ENCODE measurements at regions not wholly inside any gene's neighbourhood (a gene's known extent, or its start where the extent isn't known, plus 50 kb on each side); places are given as distances from the start of the nearest gene placed in this dataset.

- Histone ChIP-seq H3K79me2 (replicated peaks; ENCODE audit: insufficient read depth, low read length) (no peaks in the 10 kb centered on the region), H2AFZ (ENCODE audit: low read depth, low read length) (no peak overlapping the region), H3K9ac (ENCODE audit: low read length) (no peak overlapping the region), H3K4me2 (ENCODE audit: low read length) (no peak overlapping the region), H4K20me1 (ENCODE audit: insufficient read depth) (no peaks in the 10 kb centered on the region), H3K27ac (ENCODE audit: low read length) (no peak overlapping the region), H3K27me3 (ENCODE audit: insufficient read depth, low read depth, low read length) (no peaks in the 10 kb centered on the region), H3F3A (ENCODE audit: insufficient read depth, low read length, poor library complexity, severe bottlenecking) (peaks cover 8% of the 10 kb centered on the region), H3K4me3 (ENCODE audit: low read length) (no peak overlapping the region), H3K36me3 (ENCODE audit: insufficient read depth, low read length) (no peaks in the 10 kb centered on the region), H3K9me2 (ENCODE audit: insufficient read depth, low read length) (no peaks in the 10 kb centered on the region), H3K9me3 (ENCODE audit: low read length) (no peaks in the 10 kb centered on the region)
- TF ChIP-seq EP300 (conservative IDR thresholded peaks at IDR 0.05; ENCODE audit: poor library complexity, severe bottlenecking): no peak
These were observed 337.3 kb upstream of the DACH1 start for GRCh38 chr13:72204291-72204690.

- no peaks in the 10 kb centered on the region for H3K36me3 ChIP-seq (ENCODE audit: insufficient read depth, low read length)
- H3K4me2 ChIP-seq (ENCODE audit: low read length): no peak overlapping the region
- H3K9me3 ChIP-seq (ENCODE audit: low read length): no peaks in the 10 kb centered on the region
- H3K9me2 ChIP-seq (ENCODE audit: insufficient read depth, low read length): no peaks in the 10 kb centered on the region
- H3K27ac ChIP-seq (ENCODE audit: low read length): no peak overlapping the region
- H3F3A ChIP-seq (ENCODE audit: insufficient read depth, low read length, poor library complexity, severe bottlenecking): peaks cover 13% of the 10 kb centered on the region
- H4K20me1 ChIP-seq (ENCODE audit: insufficient read depth): no peaks in the 10 kb centered on the region
- no peak overlapping the region for H3K4me3 ChIP-seq (ENCODE audit: low read length)
- H3K27me3 ChIP-seq (ENCODE audit: insufficient read depth, low read depth, low read length): no peaks in the 10 kb centered on the region
- TF ChIP-seq, protein P1, sequence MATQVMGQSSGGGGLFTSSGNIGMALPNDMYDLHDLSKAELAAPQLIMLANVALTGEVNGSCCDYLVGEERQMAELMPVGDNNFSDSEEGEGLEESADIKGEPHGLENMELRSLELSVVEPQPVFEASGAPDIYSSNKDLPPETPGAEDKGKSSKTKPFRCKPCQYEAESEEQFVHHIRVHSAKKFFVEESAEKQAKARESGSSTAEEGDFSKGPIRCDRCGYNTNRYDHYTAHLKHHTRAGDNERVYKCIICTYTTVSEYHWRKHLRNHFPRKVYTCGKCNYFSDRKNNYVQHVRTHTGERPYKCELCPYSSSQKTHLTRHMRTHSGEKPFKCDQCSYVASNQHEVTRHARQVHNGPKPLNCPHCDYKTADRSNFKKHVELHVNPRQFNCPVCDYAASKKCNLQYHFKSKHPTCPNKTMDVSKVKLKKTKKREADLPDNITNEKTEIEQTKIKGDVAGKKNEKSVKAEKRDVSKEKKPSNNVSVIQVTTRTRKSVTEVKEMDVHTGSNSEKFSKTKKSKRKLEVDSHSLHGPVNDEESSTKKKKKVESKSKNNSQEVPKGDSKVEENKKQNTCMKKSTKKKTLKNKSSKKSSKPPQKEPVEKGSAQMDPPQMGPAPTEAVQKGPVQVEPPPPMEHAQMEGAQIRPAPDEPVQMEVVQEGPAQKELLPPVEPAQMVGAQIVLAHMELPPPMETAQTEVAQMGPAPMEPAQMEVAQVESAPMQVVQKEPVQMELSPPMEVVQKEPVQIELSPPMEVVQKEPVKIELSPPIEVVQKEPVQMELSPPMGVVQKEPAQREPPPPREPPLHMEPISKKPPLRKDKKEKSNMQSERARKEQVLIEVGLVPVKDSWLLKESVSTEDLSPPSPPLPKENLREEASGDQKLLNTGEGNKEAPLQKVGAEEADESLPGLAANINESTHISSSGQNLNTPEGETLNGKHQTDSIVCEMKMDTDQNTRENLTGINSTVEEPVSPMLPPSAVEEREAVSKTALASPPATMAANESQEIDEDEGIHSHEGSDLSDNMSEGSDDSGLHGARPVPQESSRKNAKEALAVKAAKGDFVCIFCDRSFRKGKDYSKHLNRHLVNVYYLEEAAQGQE (IDR thresholded peaks at IDR 0.05; ENCODE audit: borderline replicate concordance): no peak
- TF ChIP-seq MXI1 (conservative IDR thresholded peaks at IDR 0.05; ENCODE audit: poor library complexity, severe bottlenecking) (no peak), SMC3 (conservative IDR thresholded peaks at IDR 0.05; ENCODE audit: poor library complexity) (no peak), TAF1 (IDR thresholded peaks at IDR 0.05; ENCODE audit: low read depth) (no peak), EZH2 (IDR thresholded peaks at IDR 0.05; ENCODE audit: borderline replicate concordance, insufficient read depth, low read length, poor library complexity, severe bottlenecking) (no peak), CTCF (IDR thresholded peaks at IDR 0.05; ENCODE audit: poor library complexity, severe bottlenecking) (no peak), POLR2AphosphoS5 (IDR thresholded peaks at IDR 0.05) (no peak), RAD21 (conservative IDR thresholded peaks at IDR 0.05) (no peak), EP300 (conservative IDR thresholded peaks at IDR 0.05; ENCODE audit: poor library complexity, severe bottlenecking) (no peak)
- no peak overlapping the region for H3K9ac ChIP-seq (ENCODE audit: low read length)
- H3K79me2 ChIP-seq (replicated peaks; ENCODE audit: insufficient read depth, low read length): no peaks in the 10 kb centered on the region
- no peak overlapping the region for H2AFZ ChIP-seq (ENCODE audit: low read depth, low read length)
These were observed 334.7 kb upstream of the DACH1 start for GRCh38 chr13:72201726-72202125.

- Histone ChIP-seq H3K4me3 (ENCODE audit: low read length) (peak overlapping the region; percentile 36), H3K36me3 (ENCODE audit: insufficient read depth, low read length) (no peaks in the 10 kb centered on the region), H3K27ac (ENCODE audit: low read length) (peak overlapping the region; percentile 94), H3K9me3 (ENCODE audit: low read length) (no peaks in the 10 kb centered on the region), H3F3A (ENCODE audit: insufficient read depth, low read length, poor library complexity, severe bottlenecking) (peaks cover 13% of the 10 kb centered on the region), H3K9me2 (ENCODE audit: insufficient read depth, low read length) (no peaks in the 10 kb centered on the region), H3K79me2 (replicated peaks; ENCODE audit: insufficient read depth, low read length) (no peaks in the 10 kb centered on the region), H4K20me1 (ENCODE audit: insufficient read depth) (no peaks in the 10 kb centered on the region), H2AFZ (ENCODE audit: low read depth, low read length) (peak overlapping the region; percentile 23), H3K27me3 (ENCODE audit: insufficient read depth, low read depth, low read length) (no peaks in the 10 kb centered on the region), H3K9ac (ENCODE audit: low read length) (peak overlapping the region; percentile 57), H3K4me2 (ENCODE audit: low read length) (peak overlapping the region; percentile 57)
- TF ChIP-seq CTCF (IDR thresholded peaks at IDR 0.05; ENCODE audit: poor library complexity, severe bottlenecking) (peak; percentile 32), POLR2AphosphoS5 (IDR thresholded peaks at IDR 0.05) (no peak), EP300 (conservative IDR thresholded peaks at IDR 0.05; ENCODE audit: poor library complexity, severe bottlenecking) (no peak), SMC3 (conservative IDR thresholded peaks at IDR 0.05; ENCODE audit: poor library complexity) (no peak), TAF1 (IDR thresholded peaks at IDR 0.05; ENCODE audit: low read depth) (no peak), MXI1 (conservative IDR thresholded peaks at IDR 0.05; ENCODE audit: poor library complexity, severe bottlenecking) (no peak), RAD21 (conservative IDR thresholded peaks at IDR 0.05) (no peak)
- TF ChIP-seq, protein P1 (IDR thresholded peaks at IDR 0.05; ENCODE audit: borderline replicate concordance): no peak
These were observed 332.6 kb upstream of the DACH1 start for GRCh38 chr13:72199640-72200039.

All from neural cell (in vitro differentiated cells).